HG03060 (cell line): ENCODE measurements at regions not wholly inside any gene's neighbourhood (a gene's known extent, or its start where the extent isn't known, plus 50 kb on each side); places are given as distances from the start of the nearest gene placed in this dataset.
"Not testable (repeated sequence)": the region's sequence is repeated elsewhere in the genome, so short reads cannot be mapped to it uniquely, and the experiment has no call there.

Experiments used
- ATAC-seq: cut with Tn5 transposase; IDR thresholded peaks from one replicate; pipeline ENCODE4 v1.9.1; 2021; ENCODE audit warnings: low read depth, moderate number of reproducible peaks; ENCODE audit not compliant: unreplicated experiment

DNA sequence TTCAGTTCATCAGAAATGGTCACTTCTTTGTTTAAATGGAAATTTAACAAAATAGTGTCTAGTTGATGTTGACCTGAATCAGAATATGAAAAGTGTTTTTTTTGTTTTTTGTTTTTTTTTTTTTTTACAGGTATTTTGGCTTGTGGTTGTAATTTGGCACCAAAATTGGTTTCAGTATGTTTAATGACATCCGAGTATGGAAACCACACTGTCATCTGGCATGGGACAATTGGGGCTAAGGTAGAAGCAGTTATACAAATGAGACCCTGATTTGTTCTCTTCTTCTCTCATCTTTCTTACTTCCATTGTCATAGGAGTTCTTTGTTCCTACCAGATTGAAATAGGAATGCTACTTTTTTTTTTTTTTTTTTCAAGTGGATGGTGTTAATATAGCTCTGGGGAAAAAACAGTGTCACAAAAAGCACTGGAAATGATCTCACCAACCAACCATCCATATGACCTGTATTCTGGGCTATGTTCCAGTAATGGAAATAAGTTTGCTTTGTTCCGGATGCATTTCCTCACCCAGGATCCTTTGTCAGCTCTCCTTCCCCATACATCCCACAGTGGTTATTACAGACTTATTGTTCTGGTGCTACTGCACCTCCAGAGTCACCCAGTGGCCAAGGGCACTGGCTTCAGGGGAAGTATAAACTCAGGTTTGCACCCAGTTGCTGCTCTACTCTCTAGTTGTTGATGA is 95.8 kb downstream of the ATXN3L start:
- no peak for ATAC-seq

DNA sequence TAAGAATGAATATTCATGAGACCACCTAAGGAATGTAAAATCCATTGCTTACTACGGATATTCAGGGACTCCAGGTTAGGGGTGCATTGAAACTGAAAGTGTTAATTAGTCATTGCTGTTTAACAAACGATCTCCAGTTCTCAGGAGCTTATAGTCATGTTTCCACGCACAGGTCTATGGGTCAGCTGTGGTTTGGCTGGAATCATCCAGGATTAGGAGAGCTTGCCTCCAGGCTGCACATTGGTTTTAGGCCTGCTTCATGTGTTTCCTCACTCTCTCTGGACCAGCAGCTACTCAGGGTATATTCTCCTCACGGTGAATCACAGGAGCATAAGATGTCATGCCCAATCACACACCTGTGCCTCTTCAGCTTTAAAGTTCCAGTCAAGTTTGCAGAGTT is 98.9 kb downstream of the ATXN3L start:
- no peak for ATAC-seq

DNA sequence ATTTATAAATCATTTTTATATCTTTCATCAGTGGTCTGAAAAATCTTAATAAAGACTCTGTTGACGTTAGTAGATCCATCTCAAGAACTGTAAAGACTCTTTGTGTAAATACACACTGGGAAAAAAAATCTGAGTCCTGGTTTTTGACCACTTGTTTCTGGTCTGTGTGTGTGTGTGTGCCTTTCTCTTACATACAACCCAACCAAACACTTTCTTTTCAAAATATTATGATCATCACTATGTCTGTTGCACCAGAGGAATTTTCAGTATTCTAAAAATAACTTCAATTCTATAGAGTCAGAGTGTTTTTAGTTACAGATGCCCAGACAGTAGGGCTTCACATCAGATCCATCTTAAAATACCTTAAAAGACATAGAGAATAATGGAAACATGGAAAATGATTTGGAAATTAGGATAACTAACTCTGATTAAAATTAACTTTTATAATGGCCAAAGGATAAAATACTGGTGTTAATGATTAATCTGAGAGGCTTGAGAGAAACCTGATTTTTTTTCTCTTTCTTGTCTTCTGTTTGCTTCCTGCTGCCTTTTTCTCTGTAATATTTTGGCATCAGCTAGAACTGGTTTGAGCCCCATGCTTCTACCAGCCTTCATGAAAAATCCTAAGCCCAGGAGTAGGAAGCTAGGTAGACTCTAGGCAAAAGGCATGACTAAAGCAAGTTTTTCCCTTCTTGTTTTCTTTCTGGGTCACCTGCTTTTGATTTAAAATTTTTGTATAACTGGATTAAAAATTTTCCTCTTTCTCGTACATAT is 99.7 kb downstream of the ATXN3L start:
- no peak for ATAC-seq

DNA sequence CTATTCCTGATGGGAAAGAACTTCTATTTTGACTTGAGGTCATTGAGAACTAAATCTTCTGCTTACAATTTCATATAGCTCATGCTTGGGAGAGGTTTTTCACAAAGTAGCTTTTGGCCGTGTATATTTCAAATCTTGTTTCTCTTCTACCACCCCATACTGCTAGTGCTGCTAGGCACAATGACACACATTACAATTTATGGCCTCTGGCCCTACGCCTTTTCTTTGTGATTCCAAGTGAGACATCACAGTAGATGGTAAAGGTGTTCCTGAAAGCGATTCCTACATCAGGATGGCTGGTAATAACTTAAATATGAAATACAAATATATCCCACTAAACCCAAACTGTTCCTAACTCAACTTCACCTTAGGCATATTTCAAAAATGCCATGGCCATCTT is 101.1 kb downstream of the ATXN3L start:
- no peak for ATAC-seq

DNA sequence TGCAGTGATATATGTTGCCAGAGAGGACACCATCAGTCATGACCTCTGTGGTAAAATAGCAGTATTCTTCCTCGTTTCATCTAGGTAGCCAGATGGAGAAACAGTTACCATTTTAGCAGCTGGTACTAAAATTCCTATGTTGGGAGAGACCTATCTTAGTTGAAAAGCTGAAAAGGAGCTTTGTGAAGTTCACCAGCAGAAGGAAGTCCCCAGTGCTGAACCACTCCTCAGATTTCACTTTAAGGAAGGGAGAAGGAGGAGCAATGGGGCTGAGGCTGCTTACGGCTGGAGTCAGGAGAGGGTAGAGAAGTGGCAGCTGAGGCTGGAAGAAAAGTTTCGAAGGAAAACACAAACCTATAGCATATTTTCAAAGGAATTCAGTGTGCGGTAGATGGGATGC is 103.7 kb downstream of the ATXN3L start:
- no peak for ATAC-seq

DNA sequence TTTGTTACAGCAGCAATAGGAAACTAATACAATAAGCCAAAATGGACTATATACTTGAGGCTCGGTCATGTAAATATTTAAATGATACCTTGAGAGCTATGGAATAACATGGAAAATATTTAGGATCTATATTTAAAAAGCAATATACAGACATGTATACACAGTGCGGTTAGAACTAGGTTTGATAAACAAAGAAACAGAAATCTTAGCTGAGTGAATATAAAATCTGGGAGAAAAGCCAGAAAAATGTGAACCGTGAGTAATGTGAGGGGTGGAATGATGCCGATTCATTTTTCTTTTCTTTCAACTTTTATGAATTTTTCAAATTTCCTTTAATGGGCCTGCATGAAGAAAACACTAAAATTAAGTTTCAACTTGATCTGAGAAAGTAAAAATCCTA is 104.1 kb downstream of the ATXN3L start:
- ATAC-seq = no peak

- no peak for ATAC-seq
Observed at GRCh38 chrX:13212191-13212651, 107.6 kb downstream of the ATXN3L start.

DNA sequence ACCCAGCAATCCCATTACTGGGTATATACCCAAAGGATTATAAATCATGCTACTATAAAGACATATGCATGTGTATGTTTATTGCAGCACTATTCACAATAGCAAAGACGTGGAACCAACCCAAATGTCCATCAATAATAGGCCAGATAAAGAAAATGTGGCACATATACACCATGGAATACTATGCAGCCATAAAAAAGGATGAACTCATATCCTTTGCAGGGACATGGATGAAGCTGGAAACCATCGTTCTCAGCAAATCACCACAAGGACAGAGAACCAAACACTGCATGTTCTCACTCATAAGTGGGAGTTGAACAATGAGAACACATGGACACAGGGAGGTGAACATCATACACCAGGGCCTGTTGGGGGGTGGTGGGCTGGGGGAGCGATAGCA is 109.7 kb downstream of the ATXN3L start:
- not testable (repeated sequence) for ATAC-seq

GRCh38 chrX:13209704-13210103 is 110.1 kb downstream of the ATXN3L start:
- ATAC-seq = not testable (repeated sequence)

DNA sequence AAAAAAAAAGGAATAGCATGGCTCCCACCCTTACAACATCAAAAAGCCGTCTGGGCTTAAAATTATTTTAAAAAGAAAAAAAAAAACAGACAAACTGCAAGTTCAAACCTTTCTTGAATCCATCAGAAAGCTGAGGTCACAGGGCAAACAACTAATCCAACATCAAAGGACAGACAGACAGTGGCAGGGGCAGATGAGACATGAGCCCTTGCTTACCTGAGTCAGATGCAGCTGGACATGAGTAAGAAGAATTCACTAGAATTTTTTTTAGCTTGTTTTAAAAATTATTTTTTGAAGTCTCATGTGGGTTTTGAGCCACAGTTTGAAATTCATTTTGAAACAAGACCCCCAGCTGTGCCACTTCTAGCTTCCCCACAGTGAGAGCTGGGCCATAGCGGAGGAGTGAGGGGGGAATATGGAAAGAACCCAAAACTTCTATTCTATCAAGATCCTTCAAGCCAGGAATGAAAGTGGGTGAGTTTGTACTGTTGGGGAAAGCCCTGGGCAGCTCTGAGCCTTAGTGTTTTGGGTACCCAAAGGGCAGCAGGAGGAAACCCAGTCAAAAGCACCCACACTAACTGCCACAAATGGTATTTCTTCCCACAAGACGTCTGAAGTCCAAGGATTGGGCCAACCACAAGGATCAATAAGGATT is 111.4 kb downstream of the ATXN3L start:
- ATAC-seq = no peak

- ATAC-seq = no peak
Observed at GRCh38 chrX:13203271-13203670, 116.6 kb downstream of the ATXN3L start.

- no peak for ATAC-seq
Observed at GRCh38 chrX:13201605-13202219, 118.1 kb downstream of the ATXN3L start.

GRCh38 chrX:13200398-13200797 is 119.5 kb downstream of the ATXN3L start:
- no peak for ATAC-seq

DNA sequence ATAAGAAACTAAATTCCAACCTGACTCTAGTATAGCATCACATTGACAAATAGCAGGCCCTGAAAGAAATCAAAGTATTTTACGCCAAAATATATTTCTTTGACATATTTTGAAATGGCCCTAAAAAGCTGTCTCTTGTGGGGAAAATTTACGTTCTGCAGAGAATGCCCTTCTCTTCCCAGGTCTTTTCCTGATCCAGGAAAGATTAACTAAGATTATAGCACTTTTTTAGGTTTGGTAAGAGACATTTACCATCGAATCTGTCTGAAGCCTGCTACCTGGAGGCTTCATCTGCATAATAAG is 121.1 kb downstream of the ATXN3L start:
- ATAC-seq = no peak

DNA sequence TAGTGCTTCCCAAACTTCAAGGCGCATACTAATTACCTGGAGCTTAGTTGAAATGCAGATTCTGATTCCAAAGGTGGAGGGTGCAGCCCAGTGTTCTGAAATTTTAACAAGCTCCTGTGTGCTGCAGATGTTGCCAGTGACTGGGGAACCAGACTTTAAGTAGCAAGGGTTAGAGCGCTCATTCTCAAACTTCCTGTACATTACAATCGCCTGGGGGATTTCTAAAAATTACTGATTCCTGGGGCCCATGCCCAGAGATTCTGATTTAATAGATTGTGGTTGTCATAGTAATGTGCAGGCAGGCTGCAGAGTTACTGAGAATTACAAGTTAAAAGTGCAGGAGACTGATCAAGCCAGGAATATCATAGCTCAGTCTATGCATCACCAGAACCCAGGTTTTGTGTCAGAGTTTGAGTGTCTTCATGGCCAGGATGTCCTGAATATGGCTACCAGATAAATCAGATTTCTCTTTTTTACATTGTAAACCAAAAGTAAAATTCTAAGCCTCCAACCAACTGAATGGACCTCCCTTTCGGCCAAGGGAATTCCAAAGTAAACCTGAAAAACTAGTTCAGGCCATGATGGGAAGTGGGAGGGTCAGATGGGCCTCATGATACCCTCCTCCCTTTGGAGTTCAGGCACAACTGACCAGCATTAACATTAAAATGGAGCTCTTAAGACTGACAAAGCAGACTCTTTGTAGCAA is 121.6 kb downstream of the ATXN3L start:
- no peak for ATAC-seq

DNA sequence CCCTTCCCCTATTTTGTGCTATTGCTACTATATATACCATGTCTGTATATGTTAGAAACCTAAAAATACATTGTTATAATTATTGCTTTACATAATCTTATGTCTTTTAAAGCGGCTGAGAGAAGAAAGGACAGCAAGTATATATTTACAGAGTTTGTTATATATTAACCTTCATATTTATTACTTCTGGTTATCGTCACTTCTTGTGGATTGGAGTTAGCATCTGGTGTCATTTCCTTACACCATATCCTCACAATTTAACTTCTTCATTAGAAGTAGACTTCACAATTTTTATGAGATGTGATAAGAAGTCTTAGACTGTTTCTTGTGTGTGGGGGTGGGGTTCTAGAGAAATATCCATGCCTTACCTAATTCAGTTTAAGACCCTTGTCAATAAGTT is 123.1 kb downstream of the ATXN3L start:
- ATAC-seq = no peak

DNA sequence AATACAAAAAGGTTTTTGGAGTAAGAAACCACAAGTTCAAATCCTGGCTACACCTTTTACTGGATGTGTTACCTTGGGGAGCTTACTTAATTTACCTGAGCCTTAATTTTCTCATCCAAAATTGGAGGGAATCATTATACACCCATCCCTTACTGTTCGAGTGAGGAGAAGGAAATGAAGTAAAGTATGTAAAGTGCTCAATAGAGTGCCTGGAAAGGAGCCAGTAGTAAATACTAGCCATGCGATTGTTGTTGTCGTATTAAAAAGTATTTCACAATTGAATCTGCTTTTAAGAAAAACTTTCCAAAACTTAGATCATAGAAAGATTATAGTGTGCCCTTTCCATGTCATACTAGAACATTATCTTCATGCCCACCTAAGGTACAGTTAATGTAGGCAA is 124.5 kb downstream of the ATXN3L start:
- no peak for ATAC-seq

- no peak for ATAC-seq
Observed at GRCh38 chrX:13194291-13195103, 125.4 kb downstream of the ATXN3L start.

- ATAC-seq = no peak
Observed at GRCh38 chrX:13190051-13190450, 129.8 kb downstream of the ATXN3L start.

DNA sequence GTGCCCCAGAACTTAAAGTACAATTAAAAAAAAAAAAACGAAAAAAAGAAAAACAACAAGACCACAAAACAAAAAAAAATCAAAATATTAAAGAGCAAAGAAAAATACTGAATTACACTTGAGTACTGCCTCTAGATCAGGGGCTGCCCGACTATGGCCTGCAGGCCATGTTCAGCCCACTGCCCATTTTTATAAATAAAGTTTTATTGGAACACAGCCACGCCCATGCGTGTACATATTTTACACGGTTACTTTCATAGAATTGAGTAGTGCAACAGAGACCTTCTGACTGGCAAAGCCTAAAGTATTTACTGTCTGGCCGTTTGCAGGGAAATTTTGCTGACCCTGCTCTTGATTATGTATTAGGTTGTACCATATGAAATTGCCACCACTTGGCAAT is 130.5 kb downstream of the ATXN3L start:
- ATAC-seq = no peak
